GM23248 (cell line): ENCODE measurements at regions not wholly inside any gene's neighbourhood (a gene's known extent, or its start where the extent isn't known, plus 50 kb on each side); places are given as distances from the start of the nearest gene placed in this dataset.

Source experiments
- DNase-seq: peaks from one replicate; pipeline ENCODE4 v3.0.0-alpha.2; 2015
- H2AFZ ChIP-seq: fragments of 200-600 bp; sonication (generic); 2 replicates; pipeline ENCODE4 v1.6.1; 2016; ENCODE audit warnings: antibody characterized with exemption
- H3F3A ChIP-seq: fragments of 200-600 bp; sonication (generic); 2 replicates; pipeline ENCODE4 v1.6.1; 2016; ENCODE audit warnings: mild to moderate bottlenecking, antibody characterized with exemption, mixed run types; ENCODE audit not compliant: insufficient read depth
- H3K27ac ChIP-seq: fragments of 200-600 bp; sonication (generic); 2 replicates; pipeline ENCODE4 v1.5.1; 2016; ENCODE audit warnings: mild to moderate bottlenecking
- H3K27me3 ChIP-seq: fragments of 200-600 bp; sonication (generic); replicated peaks from 2 replicates; pipeline ENCODE4 v1.6.1; 2016; ENCODE audit warnings: mild to moderate bottlenecking; ENCODE audit not compliant: insufficient read depth
- H3K36me3 ChIP-seq: fragments of 200-600 bp; sonication (generic); 2 replicates; pipeline ENCODE4 v1.6.1; 2016; ENCODE audit warnings: low read depth, mild to moderate bottlenecking
- H3K4me1 ChIP-seq: fragments of 200-600 bp; sonication (generic); 2 replicates; pipeline ENCODE4 v1.6.1; 2016; ENCODE audit warnings: mild to moderate bottlenecking; ENCODE audit not compliant: insufficient read depth
- H3K4me2 ChIP-seq: fragments of 200-600 bp; sonication (generic); one replicate; pipeline ENCODE4 v1.6.1; 2016; ENCODE audit warnings: mild to moderate bottlenecking; ENCODE audit not compliant: unreplicated experiment
- H3K4me3 ChIP-seq: fragments of 200-600 bp; sonication (generic); 2 replicates; pipeline ENCODE4 v1.5.1; 2016; ENCODE audit warnings: mild to moderate bottlenecking
- H3K79me2 ChIP-seq: fragments of 200-600 bp; sonication (generic); 2 replicates; pipeline ENCODE4 v1.6.1; 2016; ENCODE audit warnings: mild to moderate bottlenecking; ENCODE audit not compliant: insufficient read depth
- H3K9ac ChIP-seq: fragments of 200-600 bp; sonication (generic); 2 replicates; pipeline ENCODE4 v1.6.1; 2016; ENCODE audit warnings: mild to moderate bottlenecking
- H3K9me2 ChIP-seq: fragments of 200-600 bp; sonication (generic); 2 replicates; pipeline ENCODE4 v1.6.1; 2016; ENCODE audit warnings: mixed run types, mild to moderate bottlenecking, moderate library complexity; ENCODE audit not compliant: insufficient read depth
- H3K9me3 ChIP-seq: fragments of 200-600 bp; sonication (generic); one replicate; pipeline ENCODE4 v1.6.1; 2017; ENCODE audit warnings: low read depth
- H4K20me1 ChIP-seq: fragments of 200-600 bp; sonication (generic); 2 replicates; pipeline ENCODE4 v1.6.0; 2016; ENCODE audit not compliant: insufficient read depth
- EZH2 ChIP-seq: fragments of 200-600 bp; sonication (generic); IDR thresholded peaks from 2 replicates; pipeline ENCODE4 v1.6.1; 2018; ENCODE audit warnings: antibody characterized with exemption, mild to moderate bottlenecking; ENCODE audit not compliant: insufficient read depth, poor library complexity, severe bottlenecking
- EZH2phosphoT487 ChIP-seq: fragments of 200-600 bp; sonication (generic); IDR thresholded peaks from 2 replicates; pipeline ENCODE4 v1.6.1; 2018; ENCODE audit warnings: antibody characterized with exemption, moderate library complexity, mild to moderate bottlenecking, low read depth; ENCODE audit not compliant: insufficient read depth
- WGBS, 2 experiments: methylation state at CpG; one replicate each; pipeline ENCODE4 v1.1.6; 2015 to 2017; ENCODE audit warnings: low lambda C conversion rate in 2 of 2, low coverage in 1 of 2; ENCODE audit errors: missing lambda C conversion rate in 2 of 2; 5-methylcytosine and 5-hydroxymethylcytosine counted together
- in situ Hi-C: fragments of 300-500 bp; cut with MboI; formaldehyde crosslinking; loops from 2 replicates; pipeline ENCODE4 v1.15.0; 2020

- H3K9ac ChIP-seq: no peak overlapping the region
- DNase-seq: no peak
- no peaks in the 10 kb centered on the region for H3K36me3 ChIP-seq
- H3F3A ChIP-seq: no peaks in the 10 kb centered on the region
- no peak overlapping the region for H3K4me2 ChIP-seq
- H3K4me3 ChIP-seq: no peak overlapping the region
- WGBS, 2 experiments: 2 to 9% methylated on average over 1 of the region's 1 CpG
- H3K27ac ChIP-seq: no peak overlapping the region
- H3K9me3 ChIP-seq: no peaks in the 10 kb centered on the region
- in situ Hi-C loops: no loop called here
- H2AFZ ChIP-seq: no peak overlapping the region
- no peaks in the 10 kb centered on the region for H3K9me2 ChIP-seq
- no peaks in the 10 kb centered on the region for H3K4me1 ChIP-seq
- H4K20me1 ChIP-seq: no peaks in the 10 kb centered on the region
- H3K79me2 ChIP-seq: no peaks in the 10 kb centered on the region
- TF ChIP-seq EZH2phosphoT487 (no peak), EZH2 (no peak)
- no peaks in the 10 kb centered on the region for H3K27me3 ChIP-seq
Observed at GRCh38 chr14:41389355-41389754, 217.3 kb upstream of the LRFN5 start.

- in situ Hi-C loops: no loop called here
- Histone ChIP-seq H3K27me3 (no peaks in the 10 kb centered on the region), H3K4me3 (no peak overlapping the region), H3K27ac (no peak overlapping the region), H3K79me2 (no peaks in the 10 kb centered on the region), H3K9me2 (no peaks in the 10 kb centered on the region), H3K9me3 (no peaks in the 10 kb centered on the region), H3F3A (no peaks in the 10 kb centered on the region), H4K20me1 (no peaks in the 10 kb centered on the region), H3K4me1 (no peaks in the 10 kb centered on the region), H3K9ac (no peak overlapping the region), H3K36me3 (no peaks in the 10 kb centered on the region), H2AFZ (no peak overlapping the region), H3K4me2 (no peak overlapping the region)
- no peak for TF ChIP-seq EZH2
- no peak for TF ChIP-seq EZH2phosphoT487
- DNase-seq: no peak
- 6 to 9% methylated on average over 1 of the region's 1 CpG for WGBS, 2 experiments
Observed at GRCh38 chr14:41385797-41386196, 220.9 kb upstream of the LRFN5 start.

- no peak overlapping the region for H3K9ac ChIP-seq
- in situ Hi-C loops: no loop called here
- H3K4me1 ChIP-seq: no peaks in the 10 kb centered on the region
- no peak overlapping the region for H2AFZ ChIP-seq
- DNase-seq: no peak
- H3K79me2 ChIP-seq: no peaks in the 10 kb centered on the region
- no peaks in the 10 kb centered on the region for H3K9me2 ChIP-seq
- H3K27me3 ChIP-seq: no peaks in the 10 kb centered on the region
- no peaks in the 10 kb centered on the region for H3F3A ChIP-seq
- H3K36me3 ChIP-seq: no peaks in the 10 kb centered on the region
- no peak overlapping the region for H3K4me3 ChIP-seq
- H3K9me3 ChIP-seq: no peaks in the 10 kb centered on the region
- no peak overlapping the region for H3K27ac ChIP-seq
- H3K4me2 ChIP-seq: no peak overlapping the region
- TF ChIP-seq EZH2phosphoT487 (no peak), EZH2 (no peak)
- H4K20me1 ChIP-seq: no peaks in the 10 kb centered on the region
Observed at GRCh38 chr14:41380017-41380416, 226.7 kb upstream of the LRFN5 start.

- H3K9me3 ChIP-seq: no peaks in the 10 kb centered on the region
- H4K20me1 ChIP-seq: no peaks in the 10 kb centered on the region
- H3K36me3 ChIP-seq: no peaks in the 10 kb centered on the region
- no peak overlapping the region for H2AFZ ChIP-seq
- H3K27me3 ChIP-seq: no peaks in the 10 kb centered on the region
- H3K9me2 ChIP-seq: no peaks in the 10 kb centered on the region
- H3K27ac ChIP-seq: no peak overlapping the region
- TF ChIP-seq EZH2 (no peak), EZH2phosphoT487 (no peak)
- H3K4me1 ChIP-seq: no peaks in the 10 kb centered on the region
- in situ Hi-C loops: no loop called here
- H3K4me2 ChIP-seq: no peak overlapping the region
- no peaks in the 10 kb centered on the region for H3K79me2 ChIP-seq
- H3K9ac ChIP-seq: no peak overlapping the region
- no peak for DNase-seq
- H3K4me3 ChIP-seq: no peak overlapping the region
- no peaks in the 10 kb centered on the region for H3F3A ChIP-seq
- 16 to 21% methylated on average over 2 of the region's 2 CpGs for WGBS, 2 experiments
Observed at GRCh38 chr14:41378526-41378925, 228.2 kb upstream of the LRFN5 start.

GRCh38 chr14:41377932-41378331, 228.7 kb upstream of the LRFN5 start:
- H3K79me2 ChIP-seq: no peaks in the 10 kb centered on the region
- in situ Hi-C loops: no loop called here
- 9 to 20% methylated on average over 2 of the region's 2 CpGs for WGBS, 2 experiments
- H3K4me3 ChIP-seq: no peak overlapping the region
- H3K9ac ChIP-seq: no peak overlapping the region
- no peak overlapping the region for H3K27ac ChIP-seq
- no peak overlapping the region for H3K4me2 ChIP-seq
- TF ChIP-seq EZH2phosphoT487 (no peak), EZH2 (no peak)
- no peaks in the 10 kb centered on the region for H3K4me1 ChIP-seq
- no peaks in the 10 kb centered on the region for H4K20me1 ChIP-seq
- no peaks in the 10 kb centered on the region for H3K27me3 ChIP-seq
- H3F3A ChIP-seq: no peaks in the 10 kb centered on the region
- no peaks in the 10 kb centered on the region for H3K36me3 ChIP-seq
- no peak for DNase-seq
- H3K9me2 ChIP-seq: no peaks in the 10 kb centered on the region
- no peak overlapping the region for H2AFZ ChIP-seq
- no peaks in the 10 kb centered on the region for H3K9me3 ChIP-seq
